ENCODE measurements at regions not wholly inside any gene's neighbourhood (a gene's known extent, or its start where the extent isn't known, plus 50 kb on each side); places are given as distances from the start of the nearest gene placed in this dataset.

GRCh38 chr13:36767276-36767675 is 51.7 kb upstream of the RFXAP start:
- H3K27ac ChIP-seq: no peak overlapping the region
- in situ Hi-C loops (cut with MboI): no loop called here
- no peak for TF ChIP-seq EZH2phosphoT487 (IDR thresholded peaks at IDR 0.05; ENCODE audit: insufficient read depth, low read depth)
- no peak for TF ChIP-seq EZH2 (IDR thresholded peaks at IDR 0.05; ENCODE audit: insufficient read depth, poor library complexity, severe bottlenecking)
- H3K4me1 ChIP-seq (ENCODE audit: insufficient read depth): no peaks in the 10 kb centered on the region
- H3K9me2 ChIP-seq (ENCODE audit: insufficient read depth): no peaks in the 10 kb centered on the region
- H3K36me3 ChIP-seq (ENCODE audit: low read depth): no peaks in the 10 kb centered on the region
- H3F3A ChIP-seq (ENCODE audit: insufficient read depth): no peaks in the 10 kb centered on the region
- H3K9ac ChIP-seq: no peak overlapping the region
- no peaks in the 10 kb centered on the region for H3K27me3 ChIP-seq (replicated peaks; ENCODE audit: insufficient read depth)
- H3K4me3 ChIP-seq: no peak overlapping the region
- H2AFZ ChIP-seq: no peak overlapping the region
- no peaks in the 10 kb centered on the region for H3K79me2 ChIP-seq (ENCODE audit: insufficient read depth)
- WGBS, 2 experiments (ENCODE audit: low coverage in 1 of 2, low lambda C conversion rate in 2 of 2, missing lambda C conversion rate in 2 of 2): 65 to 66% methylated on average over 4 of the region's 4 CpGs
- DNase-seq: no peak
- H3K9me3 ChIP-seq (ENCODE audit: low read depth): no peaks in the 10 kb centered on the region
- H3K4me2 ChIP-seq (ENCODE audit: unreplicated experiment): no peak overlapping the region
- H4K20me1 ChIP-seq (ENCODE audit: insufficient read depth): no peaks in the 10 kb centered on the region

DNA sequence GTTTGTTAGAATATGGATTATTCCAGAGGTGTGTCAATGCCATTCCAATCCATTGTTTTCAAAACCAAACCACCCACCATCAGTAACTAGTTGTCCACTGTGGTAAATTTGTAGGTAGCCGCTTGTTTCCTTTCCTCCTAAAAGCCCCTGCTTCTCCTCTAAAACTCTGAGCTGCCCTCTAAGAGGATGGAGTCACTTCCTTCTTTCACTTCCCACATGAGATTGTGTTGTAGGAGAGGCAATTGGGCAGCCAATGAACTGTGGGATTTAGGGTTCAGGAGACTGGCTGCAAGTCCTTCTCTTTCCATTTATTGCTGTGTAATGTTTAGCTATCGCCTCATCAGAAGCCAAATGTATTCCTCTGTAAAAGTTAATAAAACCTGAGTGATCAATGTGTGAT is 49.9 kb upstream of the RFXAP start:
- DNase-seq: no peak
- Histone ChIP-seq H3K27me3 (replicated peaks; ENCODE audit: insufficient read depth) (no peaks in the 10 kb centered on the region; the same call in 1 of the 2 replicates), H3K9me3 (ENCODE audit: low read depth) (no peaks in the 10 kb centered on the region), H2AFZ (no peak overlapping the region), H3K9me2 (ENCODE audit: insufficient read depth) (no peaks in the 10 kb centered on the region), H3F3A (ENCODE audit: insufficient read depth) (no peaks in the 10 kb centered on the region), H3K9ac (no peak overlapping the region), H3K79me2 (ENCODE audit: insufficient read depth) (no peaks in the 10 kb centered on the region), H3K4me2 (ENCODE audit: unreplicated experiment) (no peak overlapping the region), H3K27ac (no peak overlapping the region), H3K36me3 (ENCODE audit: low read depth) (no peaks in the 10 kb centered on the region), H3K4me3 (no peak overlapping the region), H4K20me1 (ENCODE audit: insufficient read depth) (no peaks in the 10 kb centered on the region), H3K4me1 (ENCODE audit: insufficient read depth) (no peaks in the 10 kb centered on the region)
- 61 to 70% methylated on average over 2 of the region's 2 CpGs for WGBS, 2 experiments (ENCODE audit: low coverage in 1 of 2, low lambda C conversion rate in 2 of 2, missing lambda C conversion rate in 2 of 2)
- TF ChIP-seq EZH2 (IDR thresholded peaks at IDR 0.05; ENCODE audit: insufficient read depth, poor library complexity, severe bottlenecking) (no peak), EZH2phosphoT487 (IDR thresholded peaks at IDR 0.05; ENCODE audit: insufficient read depth, low read depth) (no peak)
- in situ Hi-C loops (cut with MboI): no loop called here
